ENCODE measurements at regions not wholly inside any gene's neighbourhood (a gene's known extent, or its start where the extent isn't known, plus 50 kb on each side); places are given as distances from the start of the nearest gene placed in this dataset.
"Not testable (repeated sequence)": the region's sequence is repeated elsewhere in the genome, so short reads cannot be mapped to it uniquely, and the experiment has no call there.

- no peak for DNase-seq
Observed at GRCh38 chr1:166628259-166628658, 211.0 kb upstream of the POGK start.

- DNase-seq = no peak
Observed at GRCh38 chr1:166629946-166630345, 209.3 kb upstream of the POGK start.

- DNase-seq = no peak
Observed at GRCh38 chr1:166630369-166630768, 208.9 kb upstream of the POGK start.

GRCh38 chr1:166638137-166638536, 201.1 kb upstream of the POGK start:
- no peak for DNase-seq

- DNase-seq = not testable (repeated sequence)
Observed at GRCh38 chr1:166657228-166657627, 182.0 kb upstream of the POGK start.

- not testable (repeated sequence) for DNase-seq
Observed at GRCh38 chr1:166666790-166667189, 172.5 kb upstream of the POGK start.

- DNase-seq = not testable (repeated sequence)
Observed at GRCh38 chr1:166667600-166667999, 171.7 kb upstream of the POGK start.

- DNase-seq = no peak
Observed at GRCh38 chr1:166671627-166672026, 167.6 kb upstream of the POGK start.

- DNase-seq = no peak
Observed at GRCh38 chr1:166673722-166674121, 165.6 kb upstream of the POGK start.

GRCh38 chr1:166675213-166675612, 164.1 kb upstream of the POGK start:
- no peak for DNase-seq

GRCh38 chr1:166676981-166677380, 162.3 kb upstream of the POGK start:
- no peak for DNase-seq

GRCh38 chr1:166679369-166679768, 159.9 kb upstream of the POGK start:
- DNase-seq = no peak

GRCh38 chr1:166682588-166682987, 156.7 kb upstream of the POGK start:
- no peak for DNase-seq

GRCh38 chr1:166684669-166685068, 154.6 kb upstream of the POGK start:
- not testable (repeated sequence) for DNase-seq

GRCh38 chr1:166685200-166685599, 154.1 kb upstream of the POGK start:
- DNase-seq = no peak

GRCh38 chr1:166685891-166686290, 153.4 kb upstream of the POGK start:
- not testable (repeated sequence) for DNase-seq

- not testable (repeated sequence) for DNase-seq
Observed at GRCh38 chr1:166690596-166690995, 148.7 kb upstream of the POGK start.

- no peak for DNase-seq
Observed at GRCh38 chr1:166691476-166691875, 147.8 kb upstream of the POGK start.

GRCh38 chr1:166692346-166692745, 146.9 kb upstream of the POGK start:
- DNase-seq = no peak

GRCh38 chr1:166693158-166693557, 146.1 kb upstream of the POGK start:
- no peak for DNase-seq

GRCh38 chr1:166693673-166694297, 145.5 kb upstream of the POGK start:
- DNase-seq = no peak

- DNase-seq = no peak
Observed at GRCh38 chr1:166695115-166695514, 144.2 kb upstream of the POGK start.

- DNase-seq = not testable (repeated sequence)
Observed at GRCh38 chr1:166695834-166696233, 143.4 kb upstream of the POGK start.

GRCh38 chr1:166698771-166699170, 140.5 kb upstream of the POGK start:
- DNase-seq = no peak

- DNase-seq = no peak
Observed at GRCh38 chr1:166699613-166700012, 139.7 kb upstream of the POGK start.
